ENCODE measurements at regions not wholly inside any gene's neighbourhood (a gene's known extent, or its start where the extent isn't known, plus 50 kb on each side); places are given as distances from the start of the nearest gene placed in this dataset.

- DNase-seq (ENCODE audit: low read depth) = peak; percentile 15
- no peak overlapping the region for H3K4me3 ChIP-seq (ENCODE audit: low read depth, low read length)
- TF ChIP-seq, protein P1, sequence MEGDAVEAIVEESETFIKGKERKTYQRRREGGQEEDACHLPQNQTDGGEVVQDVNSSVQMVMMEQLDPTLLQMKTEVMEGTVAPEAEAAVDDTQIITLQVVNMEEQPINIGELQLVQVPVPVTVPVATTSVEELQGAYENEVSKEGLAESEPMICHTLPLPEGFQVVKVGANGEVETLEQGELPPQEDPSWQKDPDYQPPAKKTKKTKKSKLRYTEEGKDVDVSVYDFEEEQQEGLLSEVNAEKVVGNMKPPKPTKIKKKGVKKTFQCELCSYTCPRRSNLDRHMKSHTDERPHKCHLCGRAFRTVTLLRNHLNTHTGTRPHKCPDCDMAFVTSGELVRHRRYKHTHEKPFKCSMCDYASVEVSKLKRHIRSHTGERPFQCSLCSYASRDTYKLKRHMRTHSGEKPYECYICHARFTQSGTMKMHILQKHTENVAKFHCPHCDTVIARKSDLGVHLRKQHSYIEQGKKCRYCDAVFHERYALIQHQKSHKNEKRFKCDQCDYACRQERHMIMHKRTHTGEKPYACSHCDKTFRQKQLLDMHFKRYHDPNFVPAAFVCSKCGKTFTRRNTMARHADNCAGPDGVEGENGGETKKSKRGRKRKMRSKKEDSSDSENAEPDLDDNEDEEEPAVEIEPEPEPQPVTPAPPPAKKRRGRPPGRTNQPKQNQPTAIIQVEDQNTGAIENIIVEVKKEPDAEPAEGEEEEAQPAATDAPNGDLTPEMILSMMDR (IDR thresholded peaks at IDR 0.05; ENCODE audit: control insufficient read depth, extremely low read depth, insufficient read depth) = peak; percentile 90
Measured at GRCh38 chr6:104525677-104526322, 333.9 kb downstream of the HACE1 start.

- TF ChIP-seq, protein P1 (IDR thresholded peaks at IDR 0.05; ENCODE audit: control insufficient read depth, extremely low read depth, insufficient read depth) = no peak
- DNase-seq (ENCODE audit: low read depth) = no peak
Measured at GRCh38 chr6:104522533-104522932, 337.2 kb downstream of the HACE1 start.

DNA sequence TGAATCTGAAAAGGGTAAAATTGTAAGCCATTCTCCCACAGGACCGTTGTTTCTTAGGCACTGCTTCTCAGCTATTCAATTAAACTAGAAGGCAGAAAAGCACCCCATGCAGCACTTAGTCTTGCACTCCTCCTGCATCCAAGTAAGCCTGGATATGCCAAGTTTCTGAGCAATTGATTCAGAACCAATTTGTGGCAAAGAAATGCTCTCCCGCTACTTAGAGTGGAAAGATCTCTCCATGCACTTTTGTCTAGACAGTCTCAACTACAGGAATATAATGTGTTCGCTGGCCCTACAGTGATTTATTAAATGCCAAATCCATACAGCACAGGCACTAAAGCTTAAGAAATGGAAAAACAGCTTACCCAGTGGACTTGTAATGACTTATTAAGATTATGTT is 338.5 kb downstream of the HACE1 start:
- TF ChIP-seq, protein P1 (IDR thresholded peaks at IDR 0.05; ENCODE audit: control insufficient read depth, extremely low read depth, insufficient read depth) = no peak
- DNase-seq (ENCODE audit: low read depth) = no peak
- no peak overlapping the region for H3K4me3 ChIP-seq (ENCODE audit: low read depth, low read length)

More at GRCh38 chr6:104522533-104522932, 337.2 kb downstream of the HACE1 start:
- H3K4me3 ChIP-seq (ENCODE audit: low read depth, low read length) = no peak overlapping the region

DNA sequence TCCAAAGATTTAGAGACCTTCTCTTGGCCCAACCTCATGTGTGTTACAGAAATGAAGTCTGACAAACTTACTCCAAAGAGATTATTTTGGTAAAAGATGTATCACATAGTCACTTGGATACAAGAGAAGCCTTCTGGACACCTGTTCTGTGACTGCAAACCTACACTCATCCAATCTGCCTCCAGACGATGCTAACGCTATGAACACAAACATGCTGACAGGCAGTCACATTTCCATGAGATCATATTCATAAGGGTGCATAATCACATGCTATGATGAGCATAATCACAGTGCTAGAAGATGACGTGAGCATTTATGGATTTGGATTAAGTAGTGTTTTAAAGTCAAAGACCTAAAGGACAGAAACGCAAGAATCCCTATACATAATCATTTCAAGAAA is 340.2 kb downstream of the HACE1 start:
- TF ChIP-seq, protein P1 (IDR thresholded peaks at IDR 0.05; ENCODE audit: control insufficient read depth, extremely low read depth, insufficient read depth) = no peak
- H3K4me3 ChIP-seq (ENCODE audit: low read depth, low read length) = no peak overlapping the region
- DNase-seq (ENCODE audit: low read depth) = no peak

- H3K4me3 ChIP-seq (ENCODE audit: low read depth, low read length) = no peak overlapping the region
- DNase-seq (ENCODE audit: low read depth) = no peak
- TF ChIP-seq, protein P1 (IDR thresholded peaks at IDR 0.05; ENCODE audit: control insufficient read depth, extremely low read depth, insufficient read depth) = no peak
Measured at GRCh38 chr6:104509355-104509754, 350.4 kb downstream of the HACE1 start.

DNA sequence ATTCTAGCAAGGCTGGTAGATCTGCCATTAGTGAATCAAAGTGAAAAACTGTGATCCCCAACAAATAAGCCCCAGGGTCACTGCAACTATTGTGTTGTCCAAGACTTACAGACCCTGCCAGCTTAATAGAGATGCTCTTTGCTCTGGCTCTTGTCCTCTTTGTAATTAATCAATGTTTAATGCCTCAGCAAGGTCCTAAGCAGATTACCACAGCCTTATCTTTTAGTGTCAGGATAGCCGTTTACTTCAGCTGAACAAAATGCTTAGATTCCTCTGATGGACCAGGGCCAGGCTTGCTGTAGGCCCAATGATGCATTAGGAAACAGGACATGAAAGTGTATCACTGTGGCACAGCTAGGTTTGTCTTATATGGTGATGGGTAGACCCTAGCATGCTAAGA is 353.3 kb downstream of the HACE1 start:
- TF ChIP-seq, protein P1 (IDR thresholded peaks at IDR 0.05; ENCODE audit: control insufficient read depth, extremely low read depth, insufficient read depth) = no peak
- H3K4me3 ChIP-seq (ENCODE audit: low read depth, low read length) = no peak overlapping the region
- no peak for DNase-seq (ENCODE audit: low read depth)

- TF ChIP-seq, protein P1 (IDR thresholded peaks at IDR 0.05; ENCODE audit: control insufficient read depth, extremely low read depth, insufficient read depth) = no peak
- no peak for DNase-seq (ENCODE audit: low read depth)
- no peak overlapping the region for H3K4me3 ChIP-seq (ENCODE audit: low read depth, low read length)
Measured at GRCh38 chr6:104505838-104506237, 353.9 kb downstream of the HACE1 start.

All from LNCaP clone FGC (cell line).